SK-N-MC (cell line): ENCODE measurements at regions not wholly inside any gene's neighbourhood (a gene's known extent, or its start where the extent isn't known, plus 50 kb on each side); places are given as distances from the start of the nearest gene placed in this dataset.

ENCODE experiments used
- EZH2 ChIP-seq: fragments of 200-600 bp; sonication (generic); IDR thresholded peaks from one replicate; pipeline ENCODE4 v1.6.1; 2017; ENCODE audit warnings: antibody characterized with exemption
- POLR2AphosphoS5 ChIP-seq: IDR thresholded peaks from 2 replicates; pipeline ENCODE4 v1.6.1; 2012; ENCODE audit warnings: mild to moderate bottlenecking, low read depth, low read length, borderline replicate concordance

GRCh38 chr6:135675862-135676261 is 175.6 kb upstream of the PDE7B start:
- TF ChIP-seq POLR2AphosphoS5: no peak
- no peak for TF ChIP-seq EZH2
